Upper lobe of left lung (tissue), 4 donors: ENCODE measurements at regions not wholly inside any gene's neighbourhood (a gene's known extent, or its start where the extent isn't known, plus 50 kb on each side); places are given as distances from the start of the nearest gene placed in this dataset.

Source experiments
- POLR2A ChIP-seq, 4 donors: fragments of 450-650 bp; IDR thresholded peaks; one replicate each; pipeline ENCODE4 v1.5.1; 2016 to 2017; ENCODE audit warnings: antibody characterized with exemption in 4 of 4, mild to moderate bottlenecking in 2 of 4
- TF ChIP-seq, protein P1 (sequence below), 6 experiments: fragments of 450-650 bp in 4 of 6; fragments of 200-600 bp in 2 of 6; sonication (generic) in 2 of 6; IDR thresholded peaks; one replicate each; pipeline ENCODE4 v1.5.1; 2016 to 2019; ENCODE audit warnings: antibody characterized with exemption in 6 of 6

DNA sequence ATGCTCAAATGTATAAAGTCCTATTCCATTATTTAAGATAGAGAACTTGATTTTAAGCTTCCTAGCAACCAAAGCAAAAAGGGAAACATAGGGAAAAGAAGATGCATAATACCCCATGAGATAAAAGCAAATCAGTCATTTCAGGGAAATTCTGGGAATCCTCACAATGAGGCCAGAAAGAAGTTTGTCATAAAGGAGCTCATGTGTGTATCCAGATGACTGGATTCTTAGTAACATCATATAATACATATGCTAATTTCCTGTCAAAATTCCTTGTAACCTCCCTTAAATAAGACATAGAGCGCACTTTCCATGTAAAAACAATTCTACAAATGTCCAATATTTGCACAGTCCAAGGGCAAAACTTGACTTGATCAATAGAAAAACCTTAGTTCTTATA, 411.0 kb upstream of the WWC1 start:
- no peak for TF ChIP-seq POLR2A (IDR thresholded peaks at IDR 0.05)
- TF ChIP-seq, protein P1, sequence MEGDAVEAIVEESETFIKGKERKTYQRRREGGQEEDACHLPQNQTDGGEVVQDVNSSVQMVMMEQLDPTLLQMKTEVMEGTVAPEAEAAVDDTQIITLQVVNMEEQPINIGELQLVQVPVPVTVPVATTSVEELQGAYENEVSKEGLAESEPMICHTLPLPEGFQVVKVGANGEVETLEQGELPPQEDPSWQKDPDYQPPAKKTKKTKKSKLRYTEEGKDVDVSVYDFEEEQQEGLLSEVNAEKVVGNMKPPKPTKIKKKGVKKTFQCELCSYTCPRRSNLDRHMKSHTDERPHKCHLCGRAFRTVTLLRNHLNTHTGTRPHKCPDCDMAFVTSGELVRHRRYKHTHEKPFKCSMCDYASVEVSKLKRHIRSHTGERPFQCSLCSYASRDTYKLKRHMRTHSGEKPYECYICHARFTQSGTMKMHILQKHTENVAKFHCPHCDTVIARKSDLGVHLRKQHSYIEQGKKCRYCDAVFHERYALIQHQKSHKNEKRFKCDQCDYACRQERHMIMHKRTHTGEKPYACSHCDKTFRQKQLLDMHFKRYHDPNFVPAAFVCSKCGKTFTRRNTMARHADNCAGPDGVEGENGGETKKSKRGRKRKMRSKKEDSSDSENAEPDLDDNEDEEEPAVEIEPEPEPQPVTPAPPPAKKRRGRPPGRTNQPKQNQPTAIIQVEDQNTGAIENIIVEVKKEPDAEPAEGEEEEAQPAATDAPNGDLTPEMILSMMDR (IDR thresholded peaks at IDR 0.05) = no peak
